ENCODE measurements at regions not wholly inside any gene's neighbourhood (a gene's known extent, or its start where the extent isn't known, plus 50 kb on each side); places are given as distances from the start of the nearest gene placed in this dataset.

- Histone ChIP-seq H3K36me3 (no peaks in the 10 kb centered on the region), H3K9me3 (no peaks in the 10 kb centered on the region), H3K4me1 (peaks cover 4 to 7% of the 10 kb centered on the region in 2 donors), H3K27ac (no peak overlapping the region), H3K4me3 (replicated peaks in 1 of 3) (no peak overlapping the region), H3K27me3 (no peaks in the 10 kb centered on the region)
- 75 to 82% methylated on average over 16 of the region's 16 CpGs for WGBS, 2 donors
- TF ChIP-seq CTCF (IDR thresholded peaks at IDR 0.05): no peak
- TF ChIP-seq POLR2A (IDR thresholded peaks at IDR 0.05): no peak
- DNase-seq: no peak
- intact Hi-C loops (cut with DNase I): no loop called here
Measured at GRCh38 chr22:44396727-44397722, 84.3 kb upstream of the SHISAL1 start.

GRCh38 chr22:44396021-44396726 lies 83.4 kb upstream of the SHISAL1 start:
- intact Hi-C loops (cut with DNase I): no loop called here
- DNase-seq: no peak
- Histone ChIP-seq H3K36me3 (no peaks in the 10 kb centered on the region), H3K4me3 (replicated peaks in 1 of 3) (no peak overlapping the region), H3K4me1 (peaks cover 4 to 7% of the 10 kb centered on the region in 2 donors), H3K27ac (no peak overlapping the region), H3K27me3 (no peaks in the 10 kb centered on the region), H3K9me3 (no peaks in the 10 kb centered on the region)
- TF ChIP-seq CTCF (IDR thresholded peaks at IDR 0.05) (no peak), POLR2A (IDR thresholded peaks at IDR 0.05) (no peak)
- WGBS, 2 donors: 84 to 92% methylated on average over 12 of the region's 12 CpGs

- intact Hi-C loops (cut with DNase I): no loop called here
Measured at GRCh38 chr22:44395118-44396005, 82.6 kb upstream of the SHISAL1 start.

More at GRCh38 chr22:44395118-44396005, 82.6 kb upstream of the SHISAL1 start:
- no peak for DNase-seq
- Histone ChIP-seq H3K27me3 (no peaks in the 10 kb centered on the region), H3K9me3 (no peaks in the 10 kb centered on the region), H3K36me3 (no peaks in the 10 kb centered on the region), H3K27ac (no peak overlapping the region), H3K4me1 (peaks cover 4 to 6% of the 10 kb centered on the region in 2 donors), H3K4me3 (replicated peaks in 1 of 3) (no peak overlapping the region)
- TF ChIP-seq CTCF (IDR thresholded peaks at IDR 0.05) (no peak), POLR2A (IDR thresholded peaks at IDR 0.05) (no peak)
- WGBS, 2 donors: 92 to 94% methylated on average over 25 to 28 of the region's 31 CpGs
